SU-DHL-6 (cell line): ENCODE measurements at regions not wholly inside any gene's neighbourhood (a gene's known extent, or its start where the extent isn't known, plus 50 kb on each side); places are given as distances from the start of the nearest gene placed in this dataset.

ENCODE experiments used
- H2AFZ ChIP-seq: fragments of 200-600 bp; sonication (generic); 2 replicates; pipeline ENCODE4 v1.6.1; 2014; ENCODE audit warnings: low read depth, mild to moderate bottlenecking, moderate library complexity, mixed read lengths, antibody characterized with exemption, low read length; ENCODE audit not compliant: severe bottlenecking
- H3F3A ChIP-seq: fragments of 200-600 bp; shearing (Covaris generic); 2 replicates; pipeline ENCODE4 v1.6.0; 2016; ENCODE audit warnings: antibody characterized with exemption, mild to moderate bottlenecking; ENCODE audit not compliant: insufficient read depth
- H3K27ac ChIP-seq: fragments of 200-600 bp; sonication (generic); 2 replicates; pipeline ENCODE4 v1.5.1; 2016; ENCODE audit warnings: low read depth, mild to moderate bottlenecking, low read length, moderate library complexity, mixed read lengths
- H3K27me3 ChIP-seq: fragments of 200-600 bp; sonication (generic), shearing (Covaris generic); 2 replicates; pipeline ENCODE4 v1.6.0; 2014; ENCODE audit warnings: mild to moderate bottlenecking, low read length
- H3K36me3 ChIP-seq: fragments of 200-600 bp; sonication (generic); 2 replicates; pipeline ENCODE4 v1.6.1; 2014; ENCODE audit warnings: mild to moderate bottlenecking, low read length, mixed read lengths
- H3K4me2 ChIP-seq: fragments of 300-600, 200-600 bp; shearing (Covaris generic), sonication (generic); 2 replicates; pipeline ENCODE4 v1.6.0; 2014; ENCODE audit warnings: low read length, low read depth, mild to moderate bottlenecking; ENCODE audit not compliant: poor library complexity, severe bottlenecking
- H3K4me3 ChIP-seq: fragments of 200-600 bp; sonication (generic); 2 replicates; pipeline ENCODE4 v1.5.1; 2014; ENCODE audit warnings: antibody characterized with exemption, low read length, mild to moderate bottlenecking, mixed read lengths; ENCODE audit not compliant: insufficient read depth, poor library complexity, severe bottlenecking
- H3K79me2 ChIP-seq: fragments of 200-600 bp; sonication (generic); 2 replicates; pipeline ENCODE4 v1.6.1; 2014; ENCODE audit warnings: mild to moderate bottlenecking, low read length, moderate library complexity; ENCODE audit not compliant: insufficient read depth
- H3K9ac ChIP-seq: fragments of 200-600 bp; sonication (generic); 2 replicates; pipeline ENCODE4 v1.7.0; 2014; ENCODE audit warnings: mild to moderate bottlenecking, low read length
- H3K9me2 ChIP-seq: fragments of 200-600 bp; sonication (generic); replicated peaks from 2 replicates; pipeline ENCODE4 v1.6.1; 2014; ENCODE audit warnings: low read length; ENCODE audit not compliant: insufficient read depth
- H3K9me3 ChIP-seq: fragments of 200-600 bp; sonication (generic); 2 replicates; pipeline ENCODE4 v1.6.1; 2014; ENCODE audit warnings: low read length, mixed read lengths; ENCODE audit not compliant: insufficient read depth
- H4K20me1 ChIP-seq: fragments of 200-600 bp; sonication (generic); 2 replicates; pipeline ENCODE4 v1.6.1; 2014; ENCODE audit warnings: low read depth, mild to moderate bottlenecking, antibody characterized with exemption, low read length, moderate library complexity, mixed read lengths
- EZH2phosphoT487 ChIP-seq: fragments of 200-600 bp; sonication (generic), shearing (Covaris generic); conservative IDR thresholded peaks from 2 replicates; pipeline ENCODE4 v1.6.1; 2018; ENCODE audit warnings: mild to moderate bottlenecking, antibody characterized with exemption, low read length, moderate library complexity, mixed read lengths
- TF ChIP-seq, protein P1 (sequence below): fragments of 200-600 bp; sonication (generic); IDR thresholded peaks from one replicate; pipeline ENCODE4 v1.5.1; 2017; ENCODE audit warnings: antibody characterized with exemption, mild to moderate bottlenecking, low read length, moderate library complexity; ENCODE audit not compliant: insufficient read depth, poor library complexity, severe bottlenecking

GRCh38 chr3:88690287-88690686 lies 417.1 kb upstream of the EPHA3 start:
- Histone ChIP-seq H3K27me3 (no peaks in the 10 kb centered on the region), H3K9me2 (no peaks in the 10 kb centered on the region), H3F3A (no peaks in the 10 kb centered on the region), H3K9ac (no peak overlapping the region), H3K36me3 (no peaks in the 10 kb centered on the region), H3K27ac (no peak overlapping the region), H3K4me2 (no peak overlapping the region), H3K4me3 (no peak overlapping the region), H4K20me1 (no peaks in the 10 kb centered on the region), H2AFZ (no peak overlapping the region), H3K79me2 (no peaks in the 10 kb centered on the region), H3K9me3 (no peaks in the 10 kb centered on the region)
- TF ChIP-seq, protein P1, sequence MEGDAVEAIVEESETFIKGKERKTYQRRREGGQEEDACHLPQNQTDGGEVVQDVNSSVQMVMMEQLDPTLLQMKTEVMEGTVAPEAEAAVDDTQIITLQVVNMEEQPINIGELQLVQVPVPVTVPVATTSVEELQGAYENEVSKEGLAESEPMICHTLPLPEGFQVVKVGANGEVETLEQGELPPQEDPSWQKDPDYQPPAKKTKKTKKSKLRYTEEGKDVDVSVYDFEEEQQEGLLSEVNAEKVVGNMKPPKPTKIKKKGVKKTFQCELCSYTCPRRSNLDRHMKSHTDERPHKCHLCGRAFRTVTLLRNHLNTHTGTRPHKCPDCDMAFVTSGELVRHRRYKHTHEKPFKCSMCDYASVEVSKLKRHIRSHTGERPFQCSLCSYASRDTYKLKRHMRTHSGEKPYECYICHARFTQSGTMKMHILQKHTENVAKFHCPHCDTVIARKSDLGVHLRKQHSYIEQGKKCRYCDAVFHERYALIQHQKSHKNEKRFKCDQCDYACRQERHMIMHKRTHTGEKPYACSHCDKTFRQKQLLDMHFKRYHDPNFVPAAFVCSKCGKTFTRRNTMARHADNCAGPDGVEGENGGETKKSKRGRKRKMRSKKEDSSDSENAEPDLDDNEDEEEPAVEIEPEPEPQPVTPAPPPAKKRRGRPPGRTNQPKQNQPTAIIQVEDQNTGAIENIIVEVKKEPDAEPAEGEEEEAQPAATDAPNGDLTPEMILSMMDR: no peak
- TF ChIP-seq EZH2phosphoT487: no peak

GRCh38 chr3:88691081-88691480 lies 416.3 kb upstream of the EPHA3 start:
- no peaks in the 10 kb centered on the region for H4K20me1 ChIP-seq
- no peaks in the 10 kb centered on the region for H3K36me3 ChIP-seq
- no peaks in the 10 kb centered on the region for H3K9me3 ChIP-seq
- no peaks in the 10 kb centered on the region for H3F3A ChIP-seq
- H3K27me3 ChIP-seq: no peaks in the 10 kb centered on the region
- H3K4me3 ChIP-seq: no peak overlapping the region
- H3K27ac ChIP-seq: no peak overlapping the region
- H3K79me2 ChIP-seq: no peaks in the 10 kb centered on the region
- H3K4me2 ChIP-seq: no peak overlapping the region
- H3K9me2 ChIP-seq: no peaks in the 10 kb centered on the region
- no peak overlapping the region for H3K9ac ChIP-seq
- H2AFZ ChIP-seq: no peak overlapping the region
- TF ChIP-seq EZH2phosphoT487: no peak
- TF ChIP-seq, protein P1: no peak

DNA sequence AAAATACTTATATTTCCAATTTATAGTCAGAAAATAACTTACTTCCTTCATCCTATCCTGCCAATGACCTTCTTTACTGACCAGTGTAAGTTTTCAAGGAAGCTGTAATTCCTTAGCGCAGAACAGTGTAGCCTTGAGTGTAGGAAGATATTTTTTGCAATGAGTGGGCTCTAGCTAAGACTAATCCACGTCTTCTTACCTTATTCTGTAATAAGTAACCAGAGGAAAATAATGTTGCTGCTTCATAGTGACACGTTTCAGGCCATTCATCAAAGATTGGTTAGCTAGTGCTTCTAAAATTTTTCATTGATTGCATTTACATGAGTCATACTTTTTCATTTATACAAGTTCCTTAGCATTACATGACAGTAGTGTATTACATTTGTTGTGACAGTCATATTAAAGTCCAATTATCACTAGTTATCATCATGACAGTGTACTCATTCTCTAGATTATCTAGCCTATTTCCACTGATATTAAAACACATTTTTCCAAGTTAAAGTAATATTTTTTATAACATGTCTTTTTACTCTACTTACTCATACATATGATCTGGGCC lies 403.8 kb upstream of the EPHA3 start:
- Histone ChIP-seq H3K4me2 (no peak overlapping the region), H3K9ac (no peak overlapping the region), H3K4me3 (no peak overlapping the region), H4K20me1 (no peaks in the 10 kb centered on the region), H3K79me2 (no peaks in the 10 kb centered on the region), H3K27me3 (no peaks in the 10 kb centered on the region), H3K9me3 (no peaks in the 10 kb centered on the region), H3F3A (no peaks in the 10 kb centered on the region), H3K27ac (no peak overlapping the region), H3K9me2 (no peaks in the 10 kb centered on the region; the same call in 1 of the 2 replicates), H3K36me3 (no peaks in the 10 kb centered on the region), H2AFZ (no peak overlapping the region)
- no peak for TF ChIP-seq EZH2phosphoT487
- TF ChIP-seq, protein P1: no peak
